ENCODE measurements at regions not wholly inside any gene's neighbourhood (a gene's known extent, or its start where the extent isn't known, plus 50 kb on each side); places are given as distances from the start of the nearest gene placed in this dataset.

DNA sequence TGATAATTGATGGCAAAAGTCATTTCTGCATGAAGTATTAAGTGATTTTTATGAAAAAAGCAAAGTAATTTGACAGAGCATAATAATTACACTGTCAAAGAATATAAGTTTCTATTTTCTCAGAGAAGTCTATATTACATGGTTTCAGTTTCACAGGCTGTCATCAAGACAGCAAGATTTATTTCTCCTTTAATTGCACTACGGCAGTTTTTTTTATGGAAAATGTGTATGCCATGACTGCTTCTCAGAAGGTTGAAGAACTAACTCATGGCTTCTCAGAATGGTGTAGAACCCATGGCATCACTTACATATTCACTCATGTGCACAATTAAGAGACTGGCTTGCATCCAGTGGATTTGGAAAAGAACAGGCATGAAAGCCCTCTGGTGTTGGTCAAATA, 870.3 kb upstream of the SORCS1 start (continued):
- TF ChIP-seq, protein P1, sequence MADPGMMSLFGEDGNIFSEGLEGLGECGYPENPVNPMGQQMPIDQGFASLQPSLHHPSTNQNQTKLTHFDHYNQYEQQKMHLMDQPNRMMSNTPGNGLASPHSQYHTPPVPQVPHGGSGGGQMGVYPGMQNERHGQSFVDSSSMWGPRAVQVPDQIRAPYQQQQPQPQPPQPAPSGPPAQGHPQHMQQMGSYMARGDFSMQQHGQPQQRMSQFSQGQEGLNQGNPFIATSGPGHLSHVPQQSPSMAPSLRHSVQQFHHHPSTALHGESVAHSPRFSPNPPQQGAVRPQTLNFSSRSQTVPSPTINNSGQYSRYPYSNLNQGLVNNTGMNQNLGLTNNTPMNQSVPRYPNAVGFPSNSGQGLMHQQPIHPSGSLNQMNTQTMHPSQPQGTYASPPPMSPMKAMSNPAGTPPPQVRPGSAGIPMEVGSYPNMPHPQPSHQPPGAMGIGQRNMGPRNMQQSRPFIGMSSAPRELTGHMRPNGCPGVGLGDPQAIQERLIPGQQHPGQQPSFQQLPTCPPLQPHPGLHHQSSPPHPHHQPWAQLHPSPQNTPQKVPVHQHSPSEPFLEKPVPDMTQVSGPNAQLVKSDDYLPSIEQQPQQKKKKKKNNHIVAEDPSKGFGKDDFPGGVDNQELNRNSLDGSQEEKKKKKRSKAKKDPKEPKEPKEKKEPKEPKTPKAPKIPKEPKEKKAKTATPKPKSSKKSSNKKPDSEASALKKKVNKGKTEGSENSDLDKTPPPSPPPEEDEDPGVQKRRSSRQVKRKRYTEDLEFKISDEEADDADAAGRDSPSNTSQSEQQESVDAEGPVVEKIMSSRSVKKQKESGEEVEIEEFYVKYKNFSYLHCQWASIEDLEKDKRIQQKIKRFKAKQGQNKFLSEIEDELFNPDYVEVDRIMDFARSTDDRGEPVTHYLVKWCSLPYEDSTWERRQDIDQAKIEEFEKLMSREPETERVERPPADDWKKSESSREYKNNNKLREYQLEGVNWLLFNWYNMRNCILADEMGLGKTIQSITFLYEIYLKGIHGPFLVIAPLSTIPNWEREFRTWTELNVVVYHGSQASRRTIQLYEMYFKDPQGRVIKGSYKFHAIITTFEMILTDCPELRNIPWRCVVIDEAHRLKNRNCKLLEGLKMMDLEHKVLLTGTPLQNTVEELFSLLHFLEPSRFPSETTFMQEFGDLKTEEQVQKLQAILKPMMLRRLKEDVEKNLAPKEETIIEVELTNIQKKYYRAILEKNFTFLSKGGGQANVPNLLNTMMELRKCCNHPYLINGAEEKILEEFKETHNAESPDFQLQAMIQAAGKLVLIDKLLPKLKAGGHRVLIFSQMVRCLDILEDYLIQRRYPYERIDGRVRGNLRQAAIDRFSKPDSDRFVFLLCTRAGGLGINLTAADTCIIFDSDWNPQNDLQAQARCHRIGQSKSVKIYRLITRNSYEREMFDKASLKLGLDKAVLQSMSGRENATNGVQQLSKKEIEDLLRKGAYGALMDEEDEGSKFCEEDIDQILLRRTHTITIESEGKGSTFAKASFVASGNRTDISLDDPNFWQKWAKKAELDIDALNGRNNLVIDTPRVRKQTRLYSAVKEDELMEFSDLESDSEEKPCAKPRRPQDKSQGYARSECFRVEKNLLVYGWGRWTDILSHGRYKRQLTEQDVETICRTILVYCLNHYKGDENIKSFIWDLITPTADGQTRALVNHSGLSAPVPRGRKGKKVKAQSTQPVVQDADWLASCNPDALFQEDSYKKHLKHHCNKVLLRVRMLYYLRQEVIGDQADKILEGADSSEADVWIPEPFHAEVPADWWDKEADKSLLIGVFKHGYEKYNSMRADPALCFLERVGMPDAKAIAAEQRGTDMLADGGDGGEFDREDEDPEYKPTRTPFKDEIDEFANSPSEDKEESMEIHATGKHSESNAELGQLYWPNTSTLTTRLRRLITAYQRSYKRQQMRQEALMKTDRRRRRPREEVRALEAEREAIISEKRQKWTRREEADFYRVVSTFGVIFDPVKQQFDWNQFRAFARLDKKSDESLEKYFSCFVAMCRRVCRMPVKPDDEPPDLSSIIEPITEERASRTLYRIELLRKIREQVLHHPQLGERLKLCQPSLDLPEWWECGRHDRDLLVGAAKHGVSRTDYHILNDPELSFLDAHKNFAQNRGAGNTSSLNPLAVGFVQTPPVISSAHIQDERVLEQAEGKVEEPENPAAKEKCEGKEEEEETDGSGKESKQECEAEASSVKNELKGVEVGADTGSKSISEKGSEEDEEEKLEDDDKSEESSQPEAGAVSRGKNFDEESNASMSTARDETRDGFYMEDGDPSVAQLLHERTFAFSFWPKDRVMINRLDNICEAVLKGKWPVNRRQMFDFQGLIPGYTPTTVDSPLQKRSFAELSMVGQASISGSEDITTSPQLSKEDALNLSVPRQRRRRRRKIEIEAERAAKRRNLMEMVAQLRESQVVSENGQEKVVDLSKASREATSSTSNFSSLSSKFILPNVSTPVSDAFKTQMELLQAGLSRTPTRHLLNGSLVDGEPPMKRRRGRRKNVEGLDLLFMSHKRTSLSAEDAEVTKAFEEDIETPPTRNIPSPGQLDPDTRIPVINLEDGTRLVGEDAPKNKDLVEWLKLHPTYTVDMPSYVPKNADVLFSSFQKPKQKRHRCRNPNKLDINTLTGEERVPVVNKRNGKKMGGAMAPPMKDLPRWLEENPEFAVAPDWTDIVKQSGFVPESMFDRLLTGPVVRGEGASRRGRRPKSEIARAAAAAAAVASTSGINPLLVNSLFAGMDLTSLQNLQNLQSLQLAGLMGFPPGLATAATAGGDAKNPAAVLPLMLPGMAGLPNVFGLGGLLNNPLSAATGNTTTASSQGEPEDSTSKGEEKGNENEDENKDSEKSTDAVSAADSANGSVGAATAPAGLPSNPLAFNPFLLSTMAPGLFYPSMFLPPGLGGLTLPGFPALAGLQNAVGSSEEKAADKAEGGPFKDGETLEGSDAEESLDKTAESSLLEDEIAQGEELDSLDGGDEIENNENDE (IDR thresholded peaks at IDR 0.05; ENCODE audit: insufficient replicate concordance, low read length) = no peak
- no peak for TF ChIP-seq RNF2 (IDR thresholded peaks at IDR 0.05; ENCODE audit: borderline replicate concordance, low read depth, low read length, missing control alignments, poor library complexity, severe bottlenecking)
- no peak for TF ChIP-seq TCF12 (IDR thresholded peaks at IDR 0.05; ENCODE audit: low read depth, low read length)
- TF ChIP-seq SP4 (IDR thresholded peaks at IDR 0.05; ENCODE audit: low read length) = no peak
- TF ChIP-seq EGR1 (IDR thresholded peaks at IDR 0.05; ENCODE audit: borderline replicate concordance, low read depth, low read length) = no peak
- TF ChIP-seq NRF1 (IDR thresholded peaks at IDR 0.05; ENCODE audit: low read depth, low read length) = no peak
- no peak for TF ChIP-seq TEAD4 (IDR thresholded peaks at IDR 0.05; ENCODE audit: low read depth, low read length)
- no peak for TF ChIP-seq CBX5 (IDR thresholded peaks at IDR 0.05; ENCODE audit: low read depth, low read length)
- no peak for TF ChIP-seq HDAC6 (IDR thresholded peaks at IDR 0.05; ENCODE audit: low read depth, low read length)
